Hepatocyte (in vitro differentiated cells): ENCODE measurements at regions not wholly inside any gene's neighbourhood (a gene's known extent, or its start where the extent isn't known, plus 50 kb on each side); places are given as distances from the start of the nearest gene placed in this dataset.

Source experiments
- DNase-seq: peaks from one replicate; pipeline ENCODE4 v3.0.0-alpha.2; 2016; ENCODE audit warnings: low spot score
- H2AFZ ChIP-seq: fragments of 200-600 bp; sonication (generic); 2 replicates; pipeline ENCODE4 v1.6.0; 2016; ENCODE audit warnings: antibody characterized with exemption, mild to moderate bottlenecking
- H3K27ac ChIP-seq: fragments of 200-600 bp; sonication (generic); 2 replicates; pipeline ENCODE4 v1.5.1; 2016; ENCODE audit warnings: mild to moderate bottlenecking
- H3K27me3 ChIP-seq: fragments of 200-600 bp; sonication (generic); 2 replicates; pipeline ENCODE4 v1.6.1; 2016
- H3K36me3 ChIP-seq: fragments of 200-600 bp; sonication (generic); replicated peaks from 2 replicates; pipeline ENCODE4 v1.5.1; 2016; ENCODE audit warnings: low read depth; ENCODE audit not compliant: insufficient read depth
- H3K4me1 ChIP-seq: fragments of 200-600 bp; sonication (generic); 2 replicates; pipeline ENCODE4 v1.5.1; 2016; ENCODE audit warnings: mild to moderate bottlenecking, moderate library complexity; ENCODE audit not compliant: insufficient read depth
- H3K4me2 ChIP-seq: fragments of 200-600 bp; sonication (generic); 2 replicates; pipeline ENCODE4 v1.6.0; 2016
- H3K4me3 ChIP-seq: fragments of 200-600 bp; sonication (generic); 2 replicates; pipeline ENCODE4 v1.5.1; 2016; ENCODE audit warnings: mild to moderate bottlenecking
- H3K79me2 ChIP-seq: fragments of 200-600 bp; sonication (generic); 2 replicates; pipeline ENCODE4 v1.6.0; 2017; ENCODE audit warnings: mild to moderate bottlenecking
- H3K9me2 ChIP-seq: fragments of 200-600 bp; sonication (generic); replicated peaks from 2 replicates; pipeline ENCODE4 v1.6.0; 2017; ENCODE audit warnings: mild to moderate bottlenecking; ENCODE audit not compliant: insufficient read depth
- H3K9me3 ChIP-seq: fragments of 200-600 bp; sonication (generic); 2 replicates; pipeline ENCODE4 v1.5.1; 2016; ENCODE audit warnings: low read depth, mild to moderate bottlenecking
- H4K20me1 ChIP-seq: fragments of 200-600 bp; sonication (generic); 2 replicates; pipeline ENCODE4 v1.6.0; 2016; ENCODE audit warnings: mild to moderate bottlenecking; ENCODE audit not compliant: insufficient read depth, poor library complexity, severe bottlenecking
- EZH2 ChIP-seq: fragments of 200-600 bp; sonication (generic); IDR thresholded peaks from 2 replicates; pipeline ENCODE4 v1.6.1; 2016; ENCODE audit warnings: antibody characterized with exemption, mild to moderate bottlenecking, borderline replicate concordance
- EZH2phosphoT487 ChIP-seq: fragments of 200-600 bp; sonication (generic); IDR thresholded peaks from one replicate; pipeline ENCODE4 v1.6.1; 2018; ENCODE audit warnings: antibody characterized with exemption, mild to moderate bottlenecking, low read depth, moderate library complexity; ENCODE audit not compliant: unreplicated experiment, severe bottlenecking
- WGBS: methylation state at CpG from one replicate; pipeline ENCODE4 v1.1.6; 2016; ENCODE audit warnings: low lambda C conversion rate; ENCODE audit errors: missing lambda C conversion rate; 5-methylcytosine and 5-hydroxymethylcytosine counted together
- TF ChIP-seq, protein P1 (sequence below): fragments of 200-600 bp; sonication (generic); IDR thresholded peaks from 2 replicates; pipeline ENCODE4 v1.5.1; 2016; ENCODE audit warnings: antibody characterized with exemption, mild to moderate bottlenecking; ENCODE audit not compliant: poor library complexity

GRCh38 chr15:69898243-69898642 lies 199.5 kb downstream of the TLE3 start:
- Histone ChIP-seq H3K4me2 (no peak overlapping the region), H3K9me3 (no peaks in the 10 kb centered on the region), H3K4me1 (no peaks in the 10 kb centered on the region), H3K27me3 (peaks cover 4% of the 10 kb centered on the region), H4K20me1 (no peaks in the 10 kb centered on the region), H3K27ac (no peak overlapping the region), H3K4me3 (no peak overlapping the region), H2AFZ (no peak overlapping the region), H3K79me2 (no peaks in the 10 kb centered on the region), H3K36me3 (no peaks in the 10 kb centered on the region), H3K9me2 (no peaks in the 10 kb centered on the region)
- 91% methylated on average over 2 of the region's 2 CpGs for WGBS
- TF ChIP-seq EZH2phosphoT487 (no peak), EZH2 (no peak)
- no peak for DNase-seq

DNA sequence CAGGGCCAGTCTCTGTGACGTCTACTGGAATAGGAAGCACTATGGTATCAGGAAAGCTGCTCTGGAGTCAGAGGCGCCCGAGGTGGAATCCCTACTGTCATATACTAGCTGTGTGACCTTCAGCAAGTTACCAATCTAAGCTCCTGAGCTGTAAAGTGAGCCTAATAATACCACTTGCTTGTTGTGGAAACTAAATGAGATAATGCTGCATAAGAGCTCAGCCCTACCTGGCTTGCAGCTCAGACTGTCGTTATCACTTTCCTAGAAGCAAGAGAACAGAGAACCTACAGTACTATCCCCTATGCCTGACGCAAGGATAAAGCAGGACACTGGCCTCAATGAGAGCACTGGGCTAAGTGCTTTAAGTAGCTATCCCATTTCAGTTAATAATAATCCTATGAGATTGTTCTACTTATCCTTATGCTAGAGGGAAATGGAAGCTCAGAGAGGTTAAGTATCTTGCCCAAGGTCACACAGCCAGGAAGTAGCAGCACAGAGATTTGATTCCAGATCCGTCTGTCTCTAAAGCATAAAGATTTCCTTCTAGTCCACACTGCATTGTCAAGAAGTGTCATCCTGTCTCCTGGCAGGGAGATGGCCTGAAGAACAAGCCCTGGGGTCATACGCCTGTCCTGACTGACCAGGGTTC lies 195.2 kb downstream of the TLE3 start:
- Histone ChIP-seq H3K9me3 (no peaks in the 10 kb centered on the region), H3K4me3 (no peak overlapping the region), H3K36me3 (no peaks in the 10 kb centered on the region), H3K4me1 (no peaks in the 10 kb centered on the region), H4K20me1 (no peaks in the 10 kb centered on the region), H3K4me2 (no peak overlapping the region), H2AFZ (no peak overlapping the region), H3K27ac (no peak overlapping the region), H3K79me2 (no peaks in the 10 kb centered on the region), H3K27me3 (no peaks in the 10 kb centered on the region), H3K9me2 (no peaks in the 10 kb centered on the region)
- DNase-seq, result peak; percentile 32
- TF ChIP-seq, protein P1, sequence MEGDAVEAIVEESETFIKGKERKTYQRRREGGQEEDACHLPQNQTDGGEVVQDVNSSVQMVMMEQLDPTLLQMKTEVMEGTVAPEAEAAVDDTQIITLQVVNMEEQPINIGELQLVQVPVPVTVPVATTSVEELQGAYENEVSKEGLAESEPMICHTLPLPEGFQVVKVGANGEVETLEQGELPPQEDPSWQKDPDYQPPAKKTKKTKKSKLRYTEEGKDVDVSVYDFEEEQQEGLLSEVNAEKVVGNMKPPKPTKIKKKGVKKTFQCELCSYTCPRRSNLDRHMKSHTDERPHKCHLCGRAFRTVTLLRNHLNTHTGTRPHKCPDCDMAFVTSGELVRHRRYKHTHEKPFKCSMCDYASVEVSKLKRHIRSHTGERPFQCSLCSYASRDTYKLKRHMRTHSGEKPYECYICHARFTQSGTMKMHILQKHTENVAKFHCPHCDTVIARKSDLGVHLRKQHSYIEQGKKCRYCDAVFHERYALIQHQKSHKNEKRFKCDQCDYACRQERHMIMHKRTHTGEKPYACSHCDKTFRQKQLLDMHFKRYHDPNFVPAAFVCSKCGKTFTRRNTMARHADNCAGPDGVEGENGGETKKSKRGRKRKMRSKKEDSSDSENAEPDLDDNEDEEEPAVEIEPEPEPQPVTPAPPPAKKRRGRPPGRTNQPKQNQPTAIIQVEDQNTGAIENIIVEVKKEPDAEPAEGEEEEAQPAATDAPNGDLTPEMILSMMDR, result no peak
- TF ChIP-seq EZH2 (no peak), EZH2phosphoT487 (no peak)
- WGBS, result 60% methylated on average over 7 of the region's 7 CpGs

- H4K20me1 ChIP-seq, result no peaks in the 10 kb centered on the region
- H3K4me3 ChIP-seq, result no peak overlapping the region
- no peak for DNase-seq
- no peaks in the 10 kb centered on the region for H3K79me2 ChIP-seq
- H2AFZ ChIP-seq, result no peak overlapping the region
- no peak for TF ChIP-seq EZH2phosphoT487
- no peak for TF ChIP-seq EZH2
- TF ChIP-seq, protein P1, result no peak
- no peaks in the 10 kb centered on the region for H3K9me2 ChIP-seq
- no peak overlapping the region for H3K4me2 ChIP-seq
- no peak overlapping the region for H3K27ac ChIP-seq
- H3K9me3 ChIP-seq, result no peaks in the 10 kb centered on the region
- H3K4me1 ChIP-seq, result no peaks in the 10 kb centered on the region
- no peaks in the 10 kb centered on the region for H3K27me3 ChIP-seq
- no peaks in the 10 kb centered on the region for H3K36me3 ChIP-seq
- 61% methylated on average over 11 of the region's 11 CpGs for WGBS
Measured at GRCh38 chr15:69903470-69904469, 193.9 kb downstream of the TLE3 start.
